ENCODE measurements at regions not wholly inside any gene's neighbourhood (a gene's known extent, or its start where the extent isn't known, plus 50 kb on each side); places are given as distances from the start of the nearest gene placed in this dataset.

- no peak for TF ChIP-seq EZH2 (IDR thresholded peaks at IDR 0.05; ENCODE audit: borderline replicate concordance, low read depth, low read length, poor library complexity, severe bottlenecking)
- TF ChIP-seq, protein P1, sequence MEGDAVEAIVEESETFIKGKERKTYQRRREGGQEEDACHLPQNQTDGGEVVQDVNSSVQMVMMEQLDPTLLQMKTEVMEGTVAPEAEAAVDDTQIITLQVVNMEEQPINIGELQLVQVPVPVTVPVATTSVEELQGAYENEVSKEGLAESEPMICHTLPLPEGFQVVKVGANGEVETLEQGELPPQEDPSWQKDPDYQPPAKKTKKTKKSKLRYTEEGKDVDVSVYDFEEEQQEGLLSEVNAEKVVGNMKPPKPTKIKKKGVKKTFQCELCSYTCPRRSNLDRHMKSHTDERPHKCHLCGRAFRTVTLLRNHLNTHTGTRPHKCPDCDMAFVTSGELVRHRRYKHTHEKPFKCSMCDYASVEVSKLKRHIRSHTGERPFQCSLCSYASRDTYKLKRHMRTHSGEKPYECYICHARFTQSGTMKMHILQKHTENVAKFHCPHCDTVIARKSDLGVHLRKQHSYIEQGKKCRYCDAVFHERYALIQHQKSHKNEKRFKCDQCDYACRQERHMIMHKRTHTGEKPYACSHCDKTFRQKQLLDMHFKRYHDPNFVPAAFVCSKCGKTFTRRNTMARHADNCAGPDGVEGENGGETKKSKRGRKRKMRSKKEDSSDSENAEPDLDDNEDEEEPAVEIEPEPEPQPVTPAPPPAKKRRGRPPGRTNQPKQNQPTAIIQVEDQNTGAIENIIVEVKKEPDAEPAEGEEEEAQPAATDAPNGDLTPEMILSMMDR (conservative IDR thresholded peaks at IDR 0.05; ENCODE audit: low read depth, low read length) = no peak
These were observed 241.7 kb upstream of the CEP162 start for GRCh38 chr6:84469144-84469543.

Data from A673 (cell line).